GM21717 (cell line): ENCODE measurements at regions not wholly inside any gene's neighbourhood (a gene's known extent, or its start where the extent isn't known, plus 50 kb on each side); places are given as distances from the start of the nearest gene placed in this dataset.
"Not testable (repeated sequence)": the region's sequence is repeated elsewhere in the genome, so short reads cannot be mapped to it uniquely, and the experiment has no call there.

Source experiments
- ATAC-seq: cut with Tn5 transposase; IDR thresholded peaks from one replicate; pipeline ENCODE4 v1.9.1; 2021; ENCODE audit warnings: mild to moderate bottlenecking, moderate library complexity; ENCODE audit not compliant: unreplicated experiment

DNA sequence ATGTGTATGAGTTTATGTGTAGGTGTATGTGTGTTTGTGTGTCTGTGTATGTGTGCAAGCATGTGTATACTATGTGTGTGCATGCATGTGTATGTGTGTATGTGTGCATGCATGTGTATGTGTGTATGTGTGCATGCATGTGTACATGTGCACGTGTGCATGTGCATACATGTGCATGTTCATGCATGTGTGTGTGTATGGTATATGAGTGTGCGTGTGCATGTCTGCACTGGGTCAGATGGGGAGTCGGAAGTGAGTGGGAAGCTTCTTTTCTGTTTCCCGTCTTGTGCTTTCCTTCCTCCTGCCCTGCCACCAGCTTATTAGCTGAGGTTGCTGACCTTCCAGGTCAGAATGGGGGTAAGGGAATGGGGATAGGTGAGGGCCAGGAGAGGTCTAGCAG lies 174.7 kb downstream of the MAP2K4 start:
- ATAC-seq, result no peak

DNA sequence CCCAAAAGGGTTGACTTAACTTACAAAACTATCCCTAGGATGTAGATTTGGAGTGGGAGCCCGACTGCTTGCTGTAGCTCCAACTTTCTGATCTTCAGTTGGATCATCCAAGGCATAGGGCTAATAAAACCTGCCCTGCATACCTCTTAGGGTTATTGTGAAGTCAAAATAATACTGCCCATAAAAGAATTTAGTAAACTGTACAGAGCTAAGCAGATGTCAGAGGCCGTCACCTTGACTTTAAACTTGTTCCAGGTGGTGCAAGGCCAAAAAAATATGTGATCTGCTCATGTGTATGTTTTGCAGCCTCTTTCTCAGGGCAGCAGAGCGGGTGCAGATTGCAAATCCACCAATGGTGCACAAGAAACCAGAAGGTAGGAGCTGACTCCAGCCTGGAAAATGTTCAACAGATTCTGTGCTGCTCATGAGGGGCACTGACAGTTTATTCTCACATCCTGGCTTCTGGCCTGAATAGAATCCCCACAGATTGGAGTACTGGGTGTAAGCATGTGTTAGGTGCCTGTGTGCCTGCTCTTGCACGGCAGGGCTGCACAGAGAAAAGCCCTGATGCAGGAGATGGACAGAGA lies 180.7 kb downstream of the MAP2K4 start:
- ATAC-seq, result no peak

DNA sequence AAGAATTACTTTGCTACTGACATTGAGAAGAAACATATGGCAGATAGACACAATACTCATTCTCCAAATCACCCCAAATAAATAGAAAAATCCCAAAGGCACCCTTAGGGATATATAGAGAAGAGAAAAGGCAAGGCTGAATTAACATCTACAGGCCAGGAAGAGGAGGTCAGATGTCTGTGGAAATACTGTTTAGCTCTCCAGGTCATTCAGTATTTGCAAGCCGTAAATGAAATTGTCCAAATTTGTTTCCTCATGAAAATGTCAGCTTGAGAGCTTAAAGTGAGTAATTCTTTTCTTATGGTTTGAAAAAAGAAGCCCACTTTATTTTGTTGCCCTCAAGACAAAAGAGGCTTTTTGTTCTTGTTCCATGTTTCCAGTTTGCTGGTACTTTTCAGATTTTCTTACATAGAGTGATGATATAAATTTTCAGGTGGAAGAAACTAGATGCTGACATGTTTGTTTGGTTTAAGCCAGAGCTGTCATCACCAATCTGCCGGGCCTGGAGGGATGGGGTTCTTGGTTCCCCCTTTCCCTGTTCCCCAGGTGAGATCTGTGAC lies 189.0 kb downstream of the MAP2K4 start:
- ATAC-seq, result no peak

DNA sequence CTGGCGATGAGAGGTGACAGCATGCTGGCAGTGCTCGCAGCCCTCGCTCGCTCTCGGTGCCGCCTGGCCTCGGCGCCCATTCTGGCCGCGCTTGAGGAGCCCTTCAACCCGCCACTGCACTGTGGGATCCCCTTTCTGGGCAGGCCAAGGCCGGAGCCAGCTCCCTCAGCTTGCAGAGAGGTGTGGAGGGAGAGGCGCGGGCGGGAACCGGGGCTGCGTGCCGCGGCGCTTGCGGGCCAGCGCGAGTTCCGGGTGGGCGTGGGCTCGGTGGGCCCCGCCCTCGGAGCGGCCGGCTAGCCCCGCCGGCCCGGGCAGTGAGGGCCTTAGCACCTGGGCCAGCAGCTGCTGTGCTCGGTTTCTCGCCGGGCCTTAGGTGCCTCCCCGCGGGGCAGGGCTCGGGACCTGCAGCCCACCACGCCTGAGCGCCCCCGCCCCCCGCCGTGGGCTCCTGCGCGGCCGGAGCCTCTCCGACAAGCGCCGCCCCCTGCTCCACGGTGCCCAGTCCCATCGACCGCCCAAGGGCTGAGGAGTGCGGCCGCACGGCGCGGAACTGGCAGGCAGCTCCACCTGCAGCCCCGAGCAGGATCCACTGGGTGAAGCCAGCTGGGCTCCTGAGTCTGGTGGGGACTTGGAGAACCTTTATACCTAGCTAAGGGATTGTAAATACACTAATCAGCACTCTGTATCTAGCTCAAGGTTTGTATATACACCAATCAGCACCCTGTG lies 200.2 kb downstream of the MAP2K4 start:
- not testable (repeated sequence) for ATAC-seq

DNA sequence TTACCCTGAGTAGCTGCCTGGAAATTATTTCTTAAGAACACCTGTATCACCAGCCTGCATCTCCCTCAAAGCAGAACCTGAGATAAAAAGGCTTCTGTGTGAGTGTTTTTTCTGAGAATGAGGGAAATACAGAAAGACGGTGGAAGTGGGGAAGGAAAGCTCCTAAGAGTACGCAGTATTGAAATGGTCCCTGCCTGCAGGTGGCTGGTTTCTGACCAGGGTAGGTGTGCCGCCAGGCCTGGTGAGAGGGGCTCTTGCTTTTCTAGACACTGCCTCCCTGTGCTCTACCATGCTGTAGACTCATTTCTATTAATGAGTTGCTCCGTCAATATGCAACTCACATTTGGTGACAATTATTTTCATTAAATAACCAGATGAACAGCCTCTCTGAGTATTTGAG lies 201.7 kb downstream of the MAP2K4 start:
- ATAC-seq, result no peak

DNA sequence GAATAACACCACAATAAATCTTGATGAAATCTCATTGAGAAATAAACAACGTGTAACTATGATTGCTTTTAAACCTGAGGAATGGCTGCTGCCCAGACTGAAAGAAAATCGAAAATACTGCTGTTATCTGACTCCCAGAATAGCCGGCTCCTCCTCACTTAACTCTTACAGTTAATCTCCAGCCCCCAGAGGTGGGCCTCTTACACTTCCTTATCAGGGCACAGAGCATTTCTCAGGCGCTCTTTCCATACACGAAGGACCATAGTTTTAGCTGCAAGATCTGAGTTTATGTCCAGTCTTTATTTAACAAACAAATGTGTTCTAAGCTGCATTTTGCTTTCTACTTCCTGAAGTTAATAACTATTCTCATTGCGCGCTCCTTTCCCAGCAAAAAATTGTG lies 206.9 kb downstream of the MAP2K4 start:
- no peak for ATAC-seq

DNA sequence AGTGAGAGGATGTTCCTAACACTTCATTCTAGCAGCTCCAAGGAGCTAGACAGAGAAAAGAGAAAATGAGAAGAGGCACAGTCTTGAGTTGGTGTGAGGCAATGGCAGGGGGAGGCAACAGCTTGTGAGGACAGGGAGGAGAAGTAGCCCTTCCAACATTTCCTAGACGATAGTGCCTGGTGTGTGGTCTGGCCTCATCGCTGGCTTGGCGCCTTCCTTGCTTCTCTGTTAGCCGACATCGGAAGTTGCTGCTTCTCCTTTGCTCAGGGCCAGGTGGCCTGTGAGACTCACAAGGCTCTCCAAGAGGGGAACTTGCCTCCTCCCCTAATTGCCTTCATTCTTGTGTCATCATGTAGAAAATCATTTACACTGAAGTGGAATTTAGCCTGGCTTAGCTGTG lies 208.7 kb downstream of the MAP2K4 start:
- ATAC-seq, result no peak

DNA sequence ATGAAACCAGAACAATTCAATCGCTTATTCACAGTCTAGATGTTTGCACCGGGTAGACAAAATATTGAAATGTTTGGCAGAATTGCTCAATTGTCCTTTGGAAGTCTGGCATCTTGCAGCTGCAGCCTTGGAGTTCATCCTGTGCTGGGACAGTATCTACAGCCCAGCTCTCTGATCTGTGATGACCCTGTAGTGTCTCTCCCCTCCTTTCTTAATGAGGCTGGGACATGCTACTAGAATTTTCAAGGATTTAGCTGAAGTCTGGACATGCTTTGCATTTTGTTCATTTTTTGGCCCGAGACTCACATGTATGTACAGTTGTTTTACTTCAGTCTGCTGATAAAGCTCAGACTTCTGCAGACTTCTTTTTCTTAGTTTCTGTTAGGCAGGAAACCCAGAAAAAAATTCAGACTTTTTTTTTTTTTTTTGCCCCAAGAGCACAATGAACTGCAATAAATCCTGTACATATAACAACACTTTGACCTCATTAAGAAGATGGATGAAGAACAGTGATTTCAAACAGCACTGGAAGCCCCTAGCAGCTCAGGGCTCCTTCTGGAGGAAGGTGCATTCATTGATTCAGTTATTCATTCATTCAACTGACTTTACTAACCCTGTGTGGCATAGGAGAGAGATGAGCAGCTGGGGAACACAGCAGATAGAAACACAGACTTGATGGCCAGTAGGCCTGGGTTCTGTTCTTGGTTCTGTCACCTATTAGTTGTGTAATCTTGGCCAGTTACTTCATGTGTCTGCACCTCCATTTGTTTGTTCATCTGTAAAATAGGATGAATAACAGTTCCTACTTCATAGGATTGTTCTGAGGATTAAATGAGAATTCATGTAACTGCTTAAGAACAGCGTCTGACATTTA lies 210.0 kb downstream of the MAP2K4 start:
- ATAC-seq, result no peak

DNA sequence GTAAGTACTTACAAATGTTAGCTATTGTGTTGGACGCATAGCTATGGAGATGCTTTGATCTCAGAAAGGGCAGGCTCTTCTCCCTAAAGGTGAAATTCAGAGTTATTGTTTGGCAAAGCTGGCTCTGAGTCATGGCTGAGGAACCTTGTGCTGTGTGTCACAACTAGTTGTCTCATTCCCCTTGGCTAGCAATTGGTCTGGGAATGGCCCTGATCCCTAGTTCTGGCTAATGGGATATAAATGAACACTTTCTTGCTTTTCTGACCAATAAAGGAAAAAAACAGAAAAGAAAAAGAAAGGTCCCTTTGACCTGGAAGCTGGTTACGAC lies 210.6 kb downstream of the MAP2K4 start:
- no peak for ATAC-seq

DNA sequence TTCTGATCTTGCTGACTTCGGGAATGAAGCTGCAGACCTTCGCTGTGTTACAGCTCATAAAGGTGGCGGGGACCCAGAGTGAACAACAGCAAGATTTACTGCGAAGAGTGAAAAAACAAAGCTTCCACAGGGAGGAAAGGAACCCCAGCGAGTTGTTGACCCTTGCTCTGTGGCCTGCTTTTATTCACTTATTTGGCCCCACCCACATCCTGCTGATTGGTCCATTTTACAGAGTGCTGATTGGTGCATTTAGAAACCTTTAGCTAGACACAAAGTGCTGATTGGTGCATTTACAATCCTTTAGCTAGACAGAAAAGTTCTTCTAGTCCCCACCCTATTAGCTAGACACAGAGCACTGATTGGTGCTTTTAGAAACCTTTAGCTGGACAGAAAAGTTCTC lies 218.3 kb downstream of the MAP2K4 start:
- not testable (repeated sequence) for ATAC-seq

DNA sequence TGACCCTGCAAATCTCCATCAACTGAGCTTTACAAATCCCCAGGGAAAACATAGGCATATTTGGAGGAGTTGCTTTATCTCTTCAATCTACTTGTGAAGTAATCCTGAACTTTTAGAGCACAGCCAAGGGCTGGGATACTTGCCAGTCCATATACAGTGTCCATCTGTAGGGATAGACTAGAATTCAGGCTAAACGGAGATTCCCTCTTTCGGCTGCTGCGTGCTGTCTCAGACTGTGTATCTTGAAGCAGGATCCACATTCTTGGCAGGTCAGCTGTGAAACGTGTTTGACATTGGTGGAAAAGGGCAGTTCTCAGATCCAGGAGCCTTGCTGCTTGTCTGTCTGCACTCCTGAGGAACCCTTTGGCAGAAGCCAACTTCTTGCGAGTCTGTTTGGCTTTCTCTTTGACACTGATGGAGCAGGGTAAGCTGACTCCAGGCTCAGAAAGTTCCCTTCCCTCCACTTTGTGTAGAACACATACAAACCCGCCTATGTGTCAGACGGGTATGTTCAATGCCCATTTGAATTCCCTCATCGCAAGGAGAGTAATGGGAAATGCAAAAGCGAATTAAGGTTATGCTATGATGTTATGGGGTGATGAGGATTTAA lies 221.8 kb downstream of the MAP2K4 start:
- no peak for ATAC-seq

DNA sequence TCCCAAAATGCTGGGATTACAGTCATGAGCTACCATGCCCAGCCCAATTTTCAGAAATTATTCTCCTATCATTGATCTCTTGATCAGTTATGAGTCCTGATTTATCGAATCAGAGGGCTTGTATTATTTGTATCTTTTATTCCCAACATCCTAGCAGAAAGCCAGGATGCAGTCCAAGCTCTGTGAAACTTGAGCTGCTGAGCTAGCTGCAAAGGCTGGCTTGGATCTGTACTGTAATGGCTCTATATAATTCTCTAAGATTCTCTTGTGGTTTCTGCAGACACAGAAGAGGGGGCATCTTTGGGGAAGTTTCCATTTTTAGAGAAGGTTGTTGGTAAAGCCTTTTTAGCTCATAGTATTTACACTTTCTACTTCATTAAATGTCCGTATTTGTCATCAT lies 227.1 kb downstream of the MAP2K4 start:
- ATAC-seq, result no peak

DNA sequence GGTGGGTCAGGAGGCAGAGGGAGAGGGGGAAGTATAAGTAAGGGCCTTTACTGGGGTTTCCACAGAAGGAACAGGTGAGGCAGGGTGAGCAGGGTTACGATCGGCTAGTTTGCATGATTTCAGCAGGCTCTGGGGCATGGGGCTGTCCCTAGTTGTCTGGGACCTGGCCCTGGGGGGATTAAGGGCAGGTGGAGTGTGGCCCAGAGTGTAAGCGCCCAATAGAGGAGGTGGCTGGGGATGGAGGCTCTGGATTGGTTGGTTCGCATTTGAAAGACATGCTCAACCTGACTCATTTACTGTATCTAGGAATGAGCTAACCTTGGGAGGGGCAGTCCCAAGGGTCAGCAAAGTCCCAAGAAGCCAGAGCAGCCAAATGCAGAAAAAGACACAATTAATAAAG lies 230.3 kb downstream of the MAP2K4 start:
- no peak for ATAC-seq

DNA sequence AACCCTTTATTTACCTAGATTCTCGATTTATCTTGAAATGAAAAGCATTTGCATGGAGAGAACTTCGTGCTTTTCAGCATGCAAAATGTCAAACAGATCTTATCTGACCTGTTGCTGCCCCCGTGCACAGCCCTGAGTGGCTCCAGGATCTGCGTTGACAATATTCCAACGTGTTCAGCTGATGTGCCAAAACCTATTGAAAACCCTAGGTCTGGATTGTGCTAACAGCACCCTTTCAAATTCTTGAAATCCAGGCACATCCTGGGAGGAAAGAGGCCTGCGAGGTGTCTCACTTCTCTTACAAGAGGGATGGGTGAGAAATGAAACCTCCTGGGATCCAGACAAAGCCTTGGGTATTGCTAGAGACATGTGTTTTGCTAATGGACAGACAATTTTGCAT lies 231.8 kb downstream of the MAP2K4 start:
- ATAC-seq, result no peak

DNA sequence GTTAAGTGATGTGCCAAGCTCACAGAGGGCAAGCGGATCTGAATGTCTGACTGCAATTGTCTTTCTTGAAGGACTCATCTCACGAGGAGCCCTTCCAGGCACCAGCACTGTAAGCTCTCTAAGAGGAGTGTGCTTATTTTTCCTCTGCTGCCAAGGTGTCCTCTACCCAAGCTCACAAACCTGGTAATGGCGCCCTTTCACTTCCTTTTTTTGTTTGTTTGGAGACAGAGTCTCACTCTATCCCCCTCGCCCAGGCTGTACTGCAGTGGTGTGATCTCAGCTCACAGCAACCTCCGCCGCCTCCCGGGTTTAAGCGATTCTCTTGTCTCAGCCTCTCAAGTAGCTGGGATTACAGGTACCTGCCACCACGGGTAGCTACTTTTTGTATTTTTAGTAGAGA lies 233.8 kb downstream of the MAP2K4 start:
- no peak for ATAC-seq

DNA sequence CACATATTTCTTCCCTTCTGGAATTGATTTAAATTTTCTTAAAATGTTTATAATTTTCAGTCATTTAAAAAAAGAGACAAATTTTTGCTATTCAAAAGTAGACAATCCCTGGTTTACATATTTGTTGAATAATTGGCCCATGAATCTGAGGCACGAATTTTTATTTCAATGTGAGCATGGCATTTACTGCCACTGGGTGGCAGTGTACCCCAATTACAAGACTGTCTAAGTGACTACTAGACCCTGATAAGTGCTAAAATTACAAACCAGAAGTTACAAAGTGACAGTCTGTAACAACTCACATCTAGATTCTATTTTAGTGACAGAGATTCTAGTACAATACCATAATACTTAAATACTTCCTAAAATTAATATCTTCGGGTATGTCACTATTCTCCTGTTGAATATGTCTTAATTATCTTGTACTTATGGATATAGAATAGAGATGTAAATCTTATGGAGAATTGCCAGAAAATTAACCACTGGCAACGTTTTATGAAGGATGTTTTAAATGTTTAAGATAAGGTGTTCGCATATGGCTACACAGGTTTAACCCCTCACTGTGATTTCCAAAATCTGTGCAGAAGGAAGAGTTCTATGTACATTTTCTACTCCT lies 235.8 kb downstream of the MAP2K4 start:
- peak; percentile 59 for ATAC-seq

DNA sequence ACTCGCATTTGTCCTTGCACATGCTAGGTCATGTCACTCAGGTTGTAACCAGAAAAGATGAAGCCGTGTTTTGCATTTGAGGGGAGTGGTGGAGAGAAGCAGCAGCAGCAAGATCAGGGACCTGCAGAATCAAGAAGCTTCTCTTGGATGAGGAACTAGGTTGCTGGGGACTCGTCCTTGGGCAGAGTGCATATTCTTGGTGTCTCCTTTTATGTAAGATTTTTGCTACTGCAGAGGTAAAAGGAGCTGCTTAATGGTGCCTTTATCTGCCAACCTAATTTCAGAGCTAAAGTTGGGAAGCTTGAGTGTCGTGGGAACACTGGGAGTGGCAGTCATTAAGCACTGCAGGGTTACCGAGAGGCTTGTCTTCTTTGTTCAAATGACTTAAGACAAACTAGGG lies 236.5 kb downstream of the MAP2K4 start:
- ATAC-seq, result no peak

DNA sequence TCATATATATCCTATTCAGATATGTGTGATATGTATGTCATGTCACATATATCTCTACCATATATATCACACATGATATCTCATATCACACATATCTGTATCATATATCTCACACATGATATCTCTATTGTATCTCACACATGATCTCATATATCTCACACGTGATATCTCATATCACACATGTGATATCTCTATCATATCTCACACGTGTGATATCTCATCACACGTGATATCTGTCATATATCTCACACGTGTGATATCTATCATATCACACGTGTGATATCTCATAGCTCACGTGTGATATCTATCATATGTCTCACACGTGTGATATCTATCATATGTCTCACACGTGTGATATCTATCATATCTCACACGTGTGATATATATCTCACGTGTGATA lies 240.7 kb downstream of the MAP2K4 start:
- no peak for ATAC-seq

DNA sequence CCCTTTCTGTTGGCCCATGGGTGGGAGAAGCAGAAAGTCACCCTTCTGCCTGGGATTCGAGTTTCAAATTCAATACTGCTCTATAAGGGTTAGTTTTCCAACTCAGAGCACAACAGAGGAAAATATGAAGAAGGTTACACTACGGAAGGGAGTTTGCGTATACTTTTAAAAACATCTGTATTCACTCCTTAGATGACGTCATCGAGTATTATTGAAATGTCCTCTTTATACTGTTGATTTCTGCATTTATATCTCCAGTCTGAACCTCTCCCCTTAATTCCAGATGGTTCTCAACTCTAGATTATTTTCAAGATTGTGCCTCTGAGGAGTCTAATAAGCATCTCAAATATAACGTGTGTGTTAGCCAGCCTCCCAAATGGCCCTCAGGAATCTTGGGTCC lies 249.1 kb downstream of the MAP2K4 start:
- ATAC-seq, result no peak

DNA sequence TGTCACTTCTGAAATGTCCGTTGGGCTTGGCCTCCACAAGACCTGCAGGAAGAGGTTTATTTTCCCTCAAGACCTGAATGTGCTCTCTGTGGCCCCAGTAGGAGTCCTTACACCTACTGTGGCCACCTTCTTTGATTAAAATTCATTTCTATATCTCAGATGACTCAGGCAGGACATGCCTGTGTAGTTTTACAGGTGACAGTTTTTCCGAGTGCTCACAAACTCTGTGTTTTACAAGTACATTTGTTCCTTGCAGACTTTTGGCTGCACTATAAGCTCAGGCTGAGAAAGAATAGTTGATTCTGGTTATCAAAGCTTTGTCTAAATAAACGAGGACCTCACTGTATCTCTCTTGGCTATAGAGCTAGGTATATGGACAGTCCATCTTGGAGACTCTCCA lies 257.1 kb downstream of the MAP2K4 start:
- no peak for ATAC-seq

DNA sequence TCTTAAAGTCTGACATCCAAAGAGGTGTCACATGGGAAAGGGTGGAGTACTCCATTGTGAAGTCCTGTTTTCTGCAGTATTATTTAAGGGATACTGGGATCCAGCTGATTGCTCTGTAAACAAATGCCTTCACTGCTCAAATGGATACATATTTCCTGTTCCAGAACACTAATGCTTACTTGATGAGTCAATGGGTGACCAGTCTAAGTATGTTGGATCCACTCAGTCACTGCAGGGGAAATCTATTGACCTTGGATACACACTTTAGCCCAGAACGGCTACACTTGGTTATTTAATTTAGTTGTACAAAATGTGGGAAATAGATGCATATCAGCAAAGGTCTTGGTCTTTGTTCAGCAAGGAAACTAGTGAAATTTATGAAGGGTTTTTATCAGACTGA lies 261.4 kb downstream of the MAP2K4 start:
- ATAC-seq, result no peak
